ENCODE measurements at regions not wholly inside any gene's neighbourhood (a gene's known extent, or its start where the extent isn't known, plus 50 kb on each side); places are given as distances from the start of the nearest gene placed in this dataset.
"Not testable (repeated sequence)": the region's sequence is repeated elsewhere in the genome, so short reads cannot be mapped to it uniquely, and the experiment has no call there.

GRCh38 chr2:15692551-15693377 is 101.1 kb downstream of the DDX1 start:
- DNase-seq = no peak
- Histone ChIP-seq H3K4me3 (ENCODE audit: low read depth, low read length) (no peak overlapping the region), H3K36me3 (no peaks in the 10 kb centered on the region), H3K27me3 (ENCODE audit: insufficient read depth, low read depth, severe bottlenecking) (no peaks in the 10 kb centered on the region), H3K9me3 (ENCODE audit: severe bottlenecking) (no peaks in the 10 kb centered on the region), H3K27ac (no peak overlapping the region)
- no peak for TF ChIP-seq CTCF (IDR thresholded peaks at IDR 0.05; ENCODE audit: low read depth, low read length)

GRCh38 chr2:15693382-15693781 is 101.7 kb downstream of the DDX1 start:
- no peak overlapping the region for H3K27ac ChIP-seq
- H3K9me3 ChIP-seq (ENCODE audit: severe bottlenecking) = no peaks in the 10 kb centered on the region
- no peak overlapping the region for H3K4me3 ChIP-seq (ENCODE audit: low read depth, low read length)
- TF ChIP-seq CTCF (IDR thresholded peaks at IDR 0.05; ENCODE audit: low read depth, low read length) = no peak
- no peaks in the 10 kb centered on the region for H3K27me3 ChIP-seq (ENCODE audit: insufficient read depth, low read depth, severe bottlenecking)
- DNase-seq = no peak
- no peaks in the 10 kb centered on the region for H3K36me3 ChIP-seq

GRCh38 chr2:15693926-15694588 is 102.4 kb downstream of the DDX1 start:
- no peak for TF ChIP-seq CTCF (IDR thresholded peaks at IDR 0.05; ENCODE audit: low read depth, low read length)
- no peaks in the 10 kb centered on the region for H3K36me3 ChIP-seq
- no peaks in the 10 kb centered on the region for H3K27me3 ChIP-seq (ENCODE audit: insufficient read depth, low read depth, severe bottlenecking)
- H3K27ac ChIP-seq = no peak overlapping the region
- no peaks in the 10 kb centered on the region for H3K9me3 ChIP-seq (ENCODE audit: severe bottlenecking)
- no peak for DNase-seq
- H3K4me3 ChIP-seq (ENCODE audit: low read depth, low read length) = no peak overlapping the region

- H3K27ac ChIP-seq = no peak overlapping the region
- DNase-seq = no peak
- no peak for TF ChIP-seq CTCF (IDR thresholded peaks at IDR 0.05; ENCODE audit: low read depth, low read length)
- H3K4me3 ChIP-seq (ENCODE audit: low read depth, low read length) = no peak overlapping the region
- peaks cover 3% of the 10 kb centered on the region for H3K9me3 ChIP-seq (ENCODE audit: severe bottlenecking)
- no peaks in the 10 kb centered on the region for H3K27me3 ChIP-seq (ENCODE audit: insufficient read depth, low read depth, severe bottlenecking)
- no peaks in the 10 kb centered on the region for H3K36me3 ChIP-seq
These were observed 102.9 kb downstream of the DDX1 start for GRCh38 chr2:15694589-15694986.

GRCh38 chr2:15695582-15696330 is 104.1 kb downstream of the DDX1 start:
- peaks cover 3% of the 10 kb centered on the region for H3K9me3 ChIP-seq (ENCODE audit: severe bottlenecking)
- H3K27me3 ChIP-seq (ENCODE audit: insufficient read depth, low read depth, severe bottlenecking) = no peaks in the 10 kb centered on the region
- no peak overlapping the region for H3K27ac ChIP-seq
- H3K4me3 ChIP-seq (ENCODE audit: low read depth, low read length) = no peak overlapping the region
- no peak for TF ChIP-seq CTCF (IDR thresholded peaks at IDR 0.05; ENCODE audit: low read depth, low read length)
- no peak for DNase-seq
- no peaks in the 10 kb centered on the region for H3K36me3 ChIP-seq

GRCh38 chr2:15696606-15697170 is 105.0 kb downstream of the DDX1 start:
- H3K27ac ChIP-seq; DNase-seq; H3K36me3 ChIP-seq; H3K4me3 ChIP-seq (ENCODE audit: low read depth, low read length); H3K9me3 ChIP-seq (ENCODE audit: severe bottlenecking); H3K27me3 ChIP-seq (ENCODE audit: insufficient read depth, low read depth, severe bottlenecking): not testable (repeated sequence)
